Cardiac septum (tissue), 1 donor: ENCODE measurements at regions not wholly inside any gene's neighbourhood (a gene's known extent, or its start where the extent isn't known, plus 50 kb on each side); places are given as distances from the start of the nearest gene placed in this dataset.
A peak's percentile ranks its signal among the peaks of the same experiment; 100 is the strongest.

Experiments
- DNase-seq: peaks from one replicate; pipeline ENCODE4 v3.0.0-alpha.2; 2020; ENCODE audit warnings: low spot score
- intact Hi-C: fragments of 100-400 bp; cut with DNase I; formaldehyde crosslinking; loops from one replicate; pipeline ENCODE4 v1.14.0; 2022
- donor health status: DM: no; HTN: no; CAD: no.

DNA sequence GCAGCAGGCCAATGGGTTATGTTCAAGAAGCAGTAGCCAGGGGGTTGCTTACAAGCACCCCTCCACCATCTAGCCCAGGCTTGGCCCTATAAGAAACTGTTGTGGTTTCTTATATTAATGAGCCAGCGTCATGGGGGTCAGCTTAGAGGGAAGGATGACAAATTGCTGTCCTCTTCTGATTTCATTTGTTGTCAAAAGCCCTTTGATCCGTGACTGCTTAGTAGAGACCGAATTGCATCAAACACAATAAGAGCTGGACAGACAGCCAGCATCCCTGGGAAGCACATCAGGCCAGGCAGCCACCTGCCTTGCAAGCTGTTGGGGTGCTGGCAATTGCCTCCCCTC, 206.6 kb upstream of the SETBP1 start:
- intact Hi-C loops: no loop called here
- DNase-seq: no peak

- intact Hi-C loops: no loop called here
- DNase-seq: no peak
Measured at GRCh38 chr18:44474591-44474990, 206.1 kb upstream of the SETBP1 start.

DNA sequence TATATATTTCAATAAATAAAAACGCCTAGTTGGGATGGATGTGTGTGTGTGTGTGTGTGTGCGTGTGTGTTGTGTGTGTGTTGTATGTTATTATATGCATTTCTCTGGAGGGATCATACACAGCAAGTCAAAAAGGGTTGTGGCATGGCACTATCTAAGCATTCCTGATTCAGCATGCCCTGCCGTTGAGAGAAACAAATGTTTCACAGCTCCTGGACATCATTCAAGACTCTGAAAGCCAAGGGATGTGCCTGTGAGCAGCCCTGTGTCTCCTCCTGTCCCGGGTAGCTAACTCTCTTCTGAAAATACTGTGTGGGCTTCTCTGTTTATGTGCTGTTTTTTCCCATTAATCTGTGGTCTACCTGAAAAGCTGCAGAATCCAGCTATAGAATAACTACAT, 197.9 kb upstream of the SETBP1 start:
- intact Hi-C loops: no loop called here

DNA sequence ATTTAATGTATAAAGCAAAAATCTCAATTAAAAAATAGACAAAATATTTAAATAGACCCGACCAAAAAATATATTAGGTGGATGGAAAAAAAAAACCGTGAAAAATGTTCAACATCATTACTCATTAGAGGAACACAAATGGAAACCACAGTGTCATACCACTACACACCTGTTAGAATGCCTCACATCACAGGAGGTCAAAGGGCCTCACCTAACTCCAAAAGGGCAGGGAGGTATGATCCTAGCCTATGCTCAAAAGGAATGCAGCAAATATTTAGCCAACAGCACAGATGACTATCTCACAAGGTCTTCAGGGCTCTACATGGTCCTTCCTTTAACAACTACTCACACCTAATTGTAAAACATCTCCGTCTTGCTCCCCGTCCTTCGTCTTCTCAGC, 185.5 kb upstream of the SETBP1 start:
- no peak for DNase-seq
- intact Hi-C loops: no loop called here

More for the DNA sequence above, 197.9 kb upstream of the SETBP1 start:
- no peak for DNase-seq

DNA sequence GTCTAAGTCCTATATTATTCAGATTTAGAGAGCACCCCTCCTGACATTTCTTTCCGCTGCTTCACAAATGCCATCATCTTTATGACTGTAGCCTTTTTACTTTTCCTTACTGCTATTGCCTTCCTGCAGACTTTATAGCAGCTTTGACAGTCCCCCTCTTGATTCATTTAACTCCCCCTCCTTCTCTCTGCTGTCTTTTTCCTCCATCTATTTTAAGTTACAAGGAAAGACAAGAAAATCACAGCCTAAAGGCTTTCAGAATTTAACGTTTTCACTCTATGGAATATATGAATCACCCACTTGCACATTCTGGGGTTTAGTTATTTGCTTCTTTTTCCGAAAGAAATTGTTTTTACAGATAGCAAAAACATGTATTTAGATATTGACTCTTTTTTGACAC, 183.4 kb upstream of the SETBP1 start:
- intact Hi-C loops: no loop called here
- DNase-seq: no peak

- intact Hi-C loops: no loop called here
- no peak for DNase-seq
Measured at GRCh38 chr18:44497757-44498490, 182.8 kb upstream of the SETBP1 start.

- DNase-seq: no peak
- intact Hi-C loops: no loop called here
Measured at GRCh38 chr18:44500808-44501610, 179.7 kb upstream of the SETBP1 start.

GRCh38 chr18:44502221-44502620, 178.5 kb upstream of the SETBP1 start:
- no peak for DNase-seq
- intact Hi-C loops: no loop called here

GRCh38 chr18:44502790-44503189, 177.9 kb upstream of the SETBP1 start:
- no peak for DNase-seq
- intact Hi-C loops: no loop called here

- DNase-seq: no peak
- intact Hi-C loops: no loop called here
Measured at GRCh38 chr18:44503854-44504253, 176.8 kb upstream of the SETBP1 start.

DNA sequence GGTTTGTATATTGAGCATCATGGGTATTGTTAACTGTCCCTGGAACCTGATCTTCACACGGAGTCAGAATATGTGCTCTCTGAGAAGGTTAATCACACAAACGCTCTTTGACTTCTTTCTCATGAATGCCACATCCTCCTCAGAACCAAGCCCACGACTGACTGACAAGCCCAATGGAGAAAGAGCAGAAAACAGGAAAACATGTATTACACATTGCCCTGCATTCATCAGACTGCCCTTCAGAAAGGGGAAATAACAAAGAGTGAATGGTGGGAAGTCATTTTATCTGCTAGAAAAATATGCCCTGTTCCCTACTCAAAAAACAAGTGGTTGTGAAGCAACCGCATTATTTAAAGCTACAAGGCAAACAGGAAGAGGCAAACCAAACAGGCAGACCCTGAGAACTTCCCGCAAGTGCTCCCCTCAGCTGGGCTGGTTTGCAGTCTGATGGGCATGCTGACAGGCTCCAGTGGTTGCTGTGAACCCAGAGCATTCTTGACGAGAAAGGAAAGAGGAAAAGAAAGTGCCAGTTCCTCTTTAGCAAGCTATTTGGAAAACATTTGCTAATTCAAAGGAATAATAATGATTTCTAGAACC, 172.9 kb upstream of the SETBP1 start:
- DNase-seq: peak; percentile 75
- intact Hi-C loops: no loop called here

DNA sequence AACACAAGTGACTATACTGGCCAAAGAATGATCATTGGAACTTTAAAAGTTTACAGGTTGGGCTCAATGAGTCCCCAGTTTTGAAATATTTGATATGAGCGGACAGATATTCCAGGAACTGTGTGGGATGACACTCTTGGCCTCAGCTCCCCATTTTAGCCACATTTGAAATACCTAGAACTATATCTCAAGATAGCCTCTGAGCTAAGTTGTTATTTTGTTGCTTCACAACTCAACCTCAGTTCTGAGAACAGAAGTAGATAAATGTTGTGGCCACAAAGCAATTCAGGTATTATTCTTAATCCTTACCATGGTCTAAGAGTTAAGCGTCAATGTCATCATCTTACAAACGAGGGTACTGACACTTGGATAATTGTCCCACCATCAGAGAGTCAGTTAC, 172.2 kb upstream of the SETBP1 start:
- intact Hi-C loops: no loop called here
- no peak for DNase-seq

GRCh38 chr18:44509048-44509447, 171.6 kb upstream of the SETBP1 start:
- no peak for DNase-seq
- intact Hi-C loops: no loop called here

DNA sequence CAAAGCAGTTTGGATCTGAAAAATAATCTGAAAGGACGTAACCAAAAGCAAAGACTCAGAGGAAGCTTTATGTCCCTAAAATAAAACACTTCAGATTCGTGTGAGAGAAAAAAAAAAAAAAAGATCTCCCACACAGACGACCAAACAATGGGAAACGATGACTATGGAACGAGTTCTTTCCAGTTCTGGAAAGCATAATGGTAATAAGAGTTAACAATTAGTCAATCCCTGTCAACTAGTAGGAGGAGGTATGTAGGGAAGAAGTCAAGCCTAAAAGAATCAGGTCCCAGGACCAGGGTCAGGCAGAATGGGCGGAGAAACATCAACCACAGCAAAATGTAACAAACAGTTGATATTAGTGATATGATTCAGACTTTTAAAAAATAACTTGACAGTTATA, 170.3 kb upstream of the SETBP1 start:
- DNase-seq: no peak
- intact Hi-C loops: no loop called here

DNA sequence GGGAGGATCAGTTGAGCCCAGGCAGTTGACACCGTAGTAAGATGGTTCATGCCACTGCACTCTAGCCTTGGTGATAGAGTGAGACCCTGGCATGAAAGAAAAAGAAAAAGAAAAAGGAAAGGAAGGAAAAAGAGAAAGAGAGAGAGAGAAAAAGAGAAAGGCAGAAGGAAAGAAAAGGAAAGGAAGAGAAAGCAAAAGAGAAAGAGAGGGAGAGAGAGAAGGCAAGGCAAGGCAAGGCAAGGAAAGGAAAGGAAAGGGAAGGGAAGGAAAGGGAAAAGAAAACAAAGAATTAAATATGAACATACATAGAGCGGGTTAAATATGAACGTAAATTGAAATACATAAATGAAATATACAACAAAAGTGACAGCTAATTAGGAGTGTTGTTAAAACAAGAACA, 167.5 kb upstream of the SETBP1 start:
- intact Hi-C loops: no loop called here
- no peak for DNase-seq

- DNase-seq: no peak
- intact Hi-C loops: no loop called here
Measured at GRCh38 chr18:44514106-44514505, 166.6 kb upstream of the SETBP1 start.

- intact Hi-C loops: no loop called here
- no peak for DNase-seq
Measured at GRCh38 chr18:44514766-44515165, 165.9 kb upstream of the SETBP1 start.

- DNase-seq: no peak
- intact Hi-C loops: no loop called here
Measured at GRCh38 chr18:44516450-44516849, 164.2 kb upstream of the SETBP1 start.

DNA sequence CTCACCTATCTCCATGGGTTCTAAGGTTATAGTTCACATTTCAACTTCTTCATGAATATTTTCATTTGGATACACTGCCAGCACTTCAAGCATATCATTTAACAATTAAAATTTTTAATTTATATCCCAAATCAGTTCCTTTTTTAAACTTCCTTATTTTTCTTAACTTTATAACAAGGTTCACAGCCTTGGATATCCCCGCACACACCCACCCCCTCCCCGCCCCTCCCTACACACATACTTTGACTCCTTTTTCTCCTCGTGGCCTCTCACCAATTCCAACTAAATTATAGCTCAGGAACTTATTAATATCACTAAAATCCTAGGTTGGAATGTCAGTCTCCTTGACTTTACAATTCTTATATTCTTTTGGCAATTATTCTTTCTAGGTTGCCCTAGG, 163.6 kb upstream of the SETBP1 start:
- intact Hi-C loops: no loop called here
- DNase-seq: no peak

DNA sequence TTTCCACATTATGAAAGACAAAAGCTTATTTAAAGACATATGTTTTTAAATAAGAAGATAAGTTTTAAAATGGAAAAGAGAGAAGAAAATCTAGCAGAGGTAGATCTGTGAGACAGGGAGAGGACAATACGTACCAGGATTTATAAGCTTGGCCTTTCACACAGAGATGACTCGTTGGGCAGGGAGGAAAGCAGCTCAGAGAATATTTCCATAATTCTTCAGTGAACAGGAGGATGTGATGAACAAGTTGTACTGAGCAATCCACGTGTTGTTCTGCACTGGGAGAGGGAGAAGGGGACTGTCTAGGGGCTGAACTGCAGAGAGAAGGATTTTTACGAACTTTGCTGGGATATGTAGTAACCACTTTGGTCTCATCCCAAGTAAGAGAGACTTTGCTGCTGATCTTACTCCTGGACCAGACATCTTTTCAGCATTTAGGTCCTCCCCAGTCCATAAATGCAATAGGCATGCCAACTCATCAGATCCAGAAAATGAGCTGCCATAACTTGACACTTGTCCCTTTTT, 162.5 kb upstream of the SETBP1 start:
- intact Hi-C loops: no loop called here

DNA sequence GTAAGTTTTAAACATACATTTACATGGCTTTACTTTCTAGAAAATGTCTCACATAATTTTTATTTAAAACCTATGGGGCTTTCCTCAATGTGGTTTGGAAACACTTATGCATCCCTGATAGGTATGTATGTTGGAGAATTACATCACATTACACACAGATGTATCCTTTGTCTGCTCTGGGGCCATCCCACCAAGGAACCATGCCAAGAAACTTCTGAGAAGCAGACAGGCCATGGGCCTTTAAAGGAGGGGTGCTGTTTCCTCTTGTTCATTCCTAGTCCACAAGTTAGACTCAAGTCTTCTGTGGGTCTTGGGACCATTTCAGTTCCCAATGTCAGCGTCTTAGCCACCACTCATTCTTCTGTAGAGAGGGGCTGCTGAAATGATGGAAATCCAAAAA, 162.0 kb upstream of the SETBP1 start:
- no peak for DNase-seq
- intact Hi-C loops: no loop called here

More for the DNA sequence above, 162.5 kb upstream of the SETBP1 start:
- DNase-seq: no peak
